RPMI8226 (cell line): ENCODE measurements at regions not wholly inside any gene's neighbourhood (a gene's known extent, or its start where the extent isn't known, plus 50 kb on each side); places are given as distances from the start of the nearest gene placed in this dataset.

Source experiments
- DNase-seq: peaks from one replicate; pipeline ENCODE4 v3.0.0-alpha.2; 2015

- no peak for DNase-seq
Observed at GRCh38 chr5:175098301-175098700, 345.7 kb downstream of the DRD1 start.

GRCh38 chr5:175096469-175097165, 347.4 kb downstream of the DRD1 start:
- no peak for DNase-seq

DNA sequence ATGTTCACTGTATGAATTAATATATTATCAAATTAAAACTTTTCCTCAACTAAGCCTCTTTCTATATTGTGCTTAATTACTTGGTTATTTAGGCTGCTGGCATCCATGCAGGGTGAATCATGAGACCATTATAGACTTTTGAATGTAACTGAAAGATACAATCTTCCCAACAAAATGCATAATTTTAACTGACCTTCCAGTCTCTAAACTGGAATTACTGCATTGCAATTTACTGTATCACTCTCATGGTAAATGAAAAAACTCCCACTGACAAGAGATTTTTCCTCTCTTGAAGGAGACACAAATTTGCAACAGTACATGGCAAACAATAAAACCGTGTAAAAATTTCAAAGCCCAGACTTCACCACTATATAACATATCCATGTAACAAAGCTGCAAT, 349.5 kb downstream of the DRD1 start:
- DNase-seq, result no peak

- DNase-seq, result no peak
Observed at GRCh38 chr5:175092691-175093090, 351.3 kb downstream of the DRD1 start.

GRCh38 chr5:175088963-175089362, 355.0 kb downstream of the DRD1 start:
- DNase-seq, result no peak

- no peak for DNase-seq
Observed at GRCh38 chr5:175082866-175083590, 358.6 kb downstream of the MSX2 start.

DNA sequence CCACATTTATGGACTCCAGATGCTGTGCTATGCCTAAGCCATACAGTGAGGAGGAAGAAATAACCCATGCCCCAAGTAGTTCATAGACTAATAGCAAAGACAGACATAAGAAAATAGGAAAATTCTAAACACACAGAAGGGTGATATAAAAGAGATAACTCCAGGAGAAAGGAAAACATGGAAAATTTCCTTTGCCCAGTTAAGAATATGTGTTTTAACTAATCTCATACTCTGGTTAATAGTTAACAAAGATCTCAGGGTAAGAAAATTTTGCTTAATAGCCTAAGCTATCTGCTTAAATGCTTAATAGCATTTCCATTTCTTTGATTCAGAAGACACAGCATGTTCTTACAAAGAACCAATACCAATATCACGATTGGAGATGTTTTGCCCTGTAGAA, 358.0 kb downstream of the MSX2 start:
- no peak for DNase-seq

- no peak for DNase-seq
Observed at GRCh38 chr5:175079707-175080106, 355.3 kb downstream of the MSX2 start.

- no peak for DNase-seq
Observed at GRCh38 chr5:175070283-175070682, 345.9 kb downstream of the MSX2 start.

- DNase-seq, result no peak
Observed at GRCh38 chr5:175060257-175060656, 335.9 kb downstream of the MSX2 start.

GRCh38 chr5:175059687-175060211, 335.4 kb downstream of the MSX2 start:
- DNase-seq, result no peak

- DNase-seq, result no peak
Observed at GRCh38 chr5:175056831-175057230, 332.4 kb downstream of the MSX2 start.

GRCh38 chr5:175054243-175054642, 329.9 kb downstream of the MSX2 start:
- DNase-seq, result no peak

- no peak for DNase-seq
Observed at GRCh38 chr5:175052351-175052750, 328.0 kb downstream of the MSX2 start.

DNA sequence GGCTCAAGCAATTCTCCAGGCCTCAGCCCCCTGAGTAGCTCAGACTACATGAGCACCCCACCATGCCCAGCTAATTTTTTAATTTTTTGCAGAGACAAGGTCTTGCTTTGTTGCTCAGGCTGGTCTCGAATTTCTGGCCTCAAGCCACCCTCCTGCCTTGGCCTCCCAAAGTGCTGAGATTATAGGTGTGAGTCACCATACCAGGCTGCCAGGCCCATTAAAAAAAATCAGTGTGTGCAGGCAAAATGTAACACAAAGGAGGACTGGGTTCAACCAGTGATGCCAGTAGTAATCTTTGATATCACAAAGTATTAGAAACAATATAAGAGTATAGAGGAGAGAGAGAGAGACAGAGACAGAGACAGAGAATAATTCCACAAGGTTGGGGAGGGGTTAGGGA, 322.7 kb downstream of the MSX2 start:
- DNase-seq, result no peak

DNA sequence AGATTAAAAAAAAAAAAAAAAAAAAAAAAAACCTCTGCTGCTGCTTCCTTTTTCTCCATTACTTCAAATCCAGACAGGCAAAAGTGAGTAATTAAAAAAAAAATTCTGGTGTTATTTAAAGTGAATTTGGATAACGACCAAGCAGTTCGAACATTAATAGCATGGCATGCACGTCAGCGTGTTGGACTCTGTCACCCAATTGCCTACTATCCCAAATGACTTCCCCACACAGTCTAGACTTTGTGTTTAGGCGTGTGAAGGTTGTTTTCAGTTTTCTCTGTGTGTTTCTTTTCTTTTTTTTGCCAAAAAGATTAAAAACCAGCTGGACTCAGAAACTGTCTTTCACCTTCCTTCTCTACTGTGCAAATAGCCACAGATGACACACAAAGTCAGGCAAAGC, 321.4 kb downstream of the MSX2 start:
- DNase-seq, result no peak

GRCh38 chr5:175037820-175038219, 313.4 kb downstream of the MSX2 start:
- no peak for DNase-seq

DNA sequence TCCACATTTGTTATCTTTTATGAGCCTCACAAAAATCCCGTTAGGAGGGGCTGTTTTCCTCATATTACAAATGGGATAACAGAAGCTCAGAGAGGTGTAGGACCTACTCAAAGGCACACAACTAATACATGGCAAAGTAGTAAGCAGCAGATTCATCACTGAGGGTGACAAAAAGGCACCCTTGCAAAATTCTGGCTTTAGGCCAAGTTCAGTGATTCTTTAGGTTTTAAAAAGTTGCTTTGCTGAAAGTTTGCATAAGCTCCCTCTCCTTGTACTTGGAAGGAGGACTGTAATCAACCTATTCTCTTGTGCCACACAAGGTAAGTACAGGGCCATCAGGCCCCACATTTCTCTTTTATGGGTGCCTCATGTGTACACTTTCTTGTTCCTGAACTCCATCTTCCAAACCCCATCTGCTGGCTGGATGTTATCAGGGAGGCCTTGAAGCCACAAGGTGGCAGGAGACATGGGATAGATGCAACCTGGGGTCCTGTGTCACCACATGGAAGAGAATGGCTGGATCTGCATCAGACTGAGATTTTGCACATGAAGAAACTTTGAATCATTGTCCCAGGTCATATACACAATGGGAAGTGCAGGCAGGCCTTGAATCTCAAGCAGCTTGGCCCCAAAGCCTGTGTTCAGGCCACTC, 311.6 kb downstream of the MSX2 start:
- no peak for DNase-seq

DNA sequence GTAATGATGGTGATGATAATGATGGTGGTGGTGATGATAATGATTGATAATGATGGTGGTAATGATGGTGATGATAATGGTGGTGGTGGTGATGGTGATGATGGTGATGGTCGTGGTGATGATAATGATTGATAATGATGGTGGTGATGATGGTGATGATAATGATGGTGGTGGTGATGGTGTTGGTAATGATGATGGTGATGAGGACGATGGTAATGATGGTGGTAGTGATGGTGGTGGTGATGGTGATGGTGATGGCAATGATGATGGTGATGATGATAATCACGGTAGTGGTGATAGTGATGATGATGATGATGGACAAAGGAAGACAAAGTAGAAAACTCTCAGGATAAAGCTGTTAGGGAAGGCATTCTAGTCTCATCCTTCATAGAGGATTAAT, 310.5 kb downstream of the MSX2 start:
- no peak for DNase-seq

GRCh38 chr5:175032741-175033151, 308.4 kb downstream of the MSX2 start:
- DNase-seq, result no peak

DNA sequence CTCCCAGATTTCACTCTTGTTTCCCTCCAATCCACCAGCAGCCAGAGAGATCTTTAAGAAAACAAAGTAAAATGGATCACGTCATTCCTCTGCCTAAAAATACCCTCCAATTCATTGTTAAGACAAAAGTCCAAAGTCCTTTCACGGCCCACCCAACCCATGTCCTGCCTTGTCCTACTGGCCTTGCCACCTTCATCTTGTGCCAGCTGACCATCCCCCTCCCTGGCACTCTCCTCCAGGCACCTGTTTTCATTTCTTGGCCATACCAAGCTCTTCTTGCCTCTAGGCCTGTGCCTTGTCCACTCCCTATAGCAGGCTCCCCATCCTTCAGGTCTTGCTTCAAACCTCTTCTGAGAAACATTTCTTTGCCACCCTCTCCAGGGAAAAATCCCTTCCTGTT, 307.6 kb downstream of the MSX2 start:
- DNase-seq, result no peak

GRCh38 chr5:175027390-175027789, 303.0 kb downstream of the MSX2 start:
- no peak for DNase-seq

GRCh38 chr5:175025077-175025476, 300.7 kb downstream of the MSX2 start:
- no peak for DNase-seq
